ENCODE measurements at regions not wholly inside any gene's neighbourhood (a gene's known extent, or its start where the extent isn't known, plus 50 kb on each side); places are given as distances from the start of the nearest gene placed in this dataset.

DNA sequence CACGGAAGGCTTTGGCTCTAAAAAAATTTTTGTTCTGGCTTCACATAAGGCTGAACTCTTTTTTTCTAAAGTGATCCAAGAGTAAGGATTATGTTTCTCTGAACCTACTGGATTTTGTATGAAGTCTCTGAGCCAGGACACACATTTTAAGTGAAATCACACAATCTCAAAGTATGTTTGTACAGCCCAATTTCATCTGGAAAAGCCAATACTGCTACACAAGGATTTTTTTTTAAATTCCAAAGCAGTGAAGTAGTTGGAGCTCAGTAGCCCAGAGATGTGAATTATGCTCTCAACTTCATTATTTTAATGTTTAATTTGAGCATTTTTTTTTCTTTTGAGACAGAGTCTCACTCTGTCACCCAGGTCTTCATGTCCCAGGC is 243.9 kb downstream of the FAM43A start:
- Histone ChIP-seq H2BK12ac (ENCODE audit: low read length in 2 of 2) (no peak overlapping the region), H3K4ac (ENCODE audit: low read depth in 1 of 2, low read length in 2 of 2) (no peak overlapping the region), H3K79me1 (replicated peaks; ENCODE audit: low read length, poor library complexity, severe bottlenecking) (no peaks in the 10 kb centered on the region), H3K14ac (ENCODE audit: low read length in 2 of 2) (no peak overlapping the region), H3K27me3 (ENCODE audit: control insufficient read depth in 1 of 2, insufficient read depth in 1 of 2, low read length in 2 of 2) (peaks cover 0 to 13% of the 10 kb centered on the region in 2 experiments), H2BK15ac (ENCODE audit: low read depth, poor library complexity, severe bottlenecking) (peak overlapping the region; percentile 55), H2BK5ac (ENCODE audit: low read depth, low read length, poor library complexity, severe bottlenecking) (no peak overlapping the region), H3K4me2 (ENCODE audit: low read length, poor library complexity, severe bottlenecking) (no peak overlapping the region), H2AFZ (ENCODE audit: low read depth, low read length) (no peak overlapping the region), H3K36me3 (ENCODE audit: control insufficient read depth in 1 of 2, insufficient read depth in 2 of 2, low read depth in 1 of 2, low read length in 2 of 2) (no peaks in the 10 kb centered on the region), H3K9ac (ENCODE audit: low read length) (no peak overlapping the region), H2AK5ac (ENCODE audit: low read length, severe bottlenecking) (no peak overlapping the region), H3K4me1 (ENCODE audit: control insufficient read depth, insufficient read depth, low read depth, low read length) (peaks cover 3% of the 10 kb centered on the region), H3K27ac (ENCODE audit: low read length, poor library complexity, severe bottlenecking) (no peak overlapping the region), H4K8ac (ENCODE audit: low read length) (peak overlapping the region; percentile 77), H3K23ac (ENCODE audit: low read length in 2 of 2) (no peak overlapping the region), H4K91ac (ENCODE audit: low read length) (no peak overlapping the region), H3K18ac (ENCODE audit: low read depth in 1 of 2, low read length in 2 of 2) (peak overlapping the region in 1 of 2 experiments; percentile 58), H2BK120ac (ENCODE audit: low read depth, low read length) (no peak overlapping the region), H3K4me3 (ENCODE audit: insufficient read depth in 1 of 2, low read depth in 1 of 2, low read length in 2 of 2) (peak overlapping the region in 1 of 2 experiments; percentile 38), H3K9me3 (ENCODE audit: control insufficient read depth, low read length) (peaks cover 11% of the 10 kb centered on the region)
- 100% methylated on average over 1 of the region's 1 CpG for WGBS
- DNase-seq = no peak

DNA sequence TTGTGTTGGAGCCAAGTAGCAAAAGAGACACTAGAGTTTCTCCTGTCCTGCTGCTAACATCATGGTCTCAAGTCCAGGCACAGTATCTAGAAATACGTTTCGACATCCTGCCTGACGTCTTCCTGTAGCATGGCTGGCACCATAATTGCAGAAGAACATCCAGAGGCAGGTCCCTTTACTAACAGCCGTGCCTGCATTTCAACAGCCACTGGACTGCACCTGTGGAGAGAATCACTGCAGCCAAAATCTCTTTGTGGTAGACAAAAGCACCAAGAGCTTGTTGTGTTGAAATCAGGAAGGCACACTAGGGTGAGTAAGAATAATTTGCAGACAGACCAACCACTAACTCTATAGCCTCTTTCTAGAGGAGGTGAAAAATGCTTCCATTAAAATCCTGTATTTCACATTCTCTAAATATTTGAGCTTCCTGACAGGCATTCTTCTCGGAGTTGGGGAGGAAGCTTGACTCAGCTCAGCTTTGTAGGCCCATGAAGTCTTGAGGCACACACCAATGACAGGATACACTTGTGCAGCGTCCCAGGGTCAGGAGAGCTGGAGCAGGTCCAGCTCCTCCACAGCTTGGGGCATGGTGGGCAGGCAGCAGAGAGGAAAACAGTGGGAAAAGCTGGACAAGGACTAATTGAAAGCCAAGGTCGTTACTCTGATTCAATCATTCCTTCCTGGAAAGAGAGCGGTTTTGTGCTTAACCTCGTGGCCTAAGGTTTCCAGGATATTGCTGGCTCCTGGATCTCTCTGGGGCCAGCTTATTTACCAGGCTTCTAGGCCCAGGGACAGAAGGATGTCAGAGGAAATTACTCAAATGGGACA is 244.9 kb downstream of the FAM43A start:
- H3K18ac ChIP-seq (ENCODE audit: low read depth in 1 of 2, low read length in 2 of 2) = peak overlapping the region in 1 of 2 experiments; percentile 7
- H2AK5ac ChIP-seq (ENCODE audit: low read length, severe bottlenecking) = no peak overlapping the region
- 26% methylated on average over 9 of the region's 9 CpGs for WGBS
- no peak overlapping the region for H2BK120ac ChIP-seq (ENCODE audit: low read depth, low read length)
- peak overlapping the region; percentile 46 for H2AFZ ChIP-seq (ENCODE audit: low read depth, low read length)
- H3K23ac ChIP-seq (ENCODE audit: low read length in 2 of 2) = no peak overlapping the region
- H2BK12ac ChIP-seq (ENCODE audit: low read length in 2 of 2) = peak overlapping the region; percentile 7 to 59
- no peak overlapping the region for H3K14ac ChIP-seq (ENCODE audit: low read length in 2 of 2)
- H3K4ac ChIP-seq (ENCODE audit: low read depth in 1 of 2, low read length in 2 of 2) = peak overlapping the region in 1 of 2 experiments; percentile 69
- peak overlapping the region; percentile 76 for H4K8ac ChIP-seq (ENCODE audit: low read length)
- H3K9ac ChIP-seq (ENCODE audit: low read length) = no peak overlapping the region
- no peak overlapping the region for H3K4me2 ChIP-seq (ENCODE audit: low read length, poor library complexity, severe bottlenecking)
- peaks cover 3% of the 10 kb centered on the region for H3K4me1 ChIP-seq (ENCODE audit: control insufficient read depth, insufficient read depth, low read depth, low read length)
- no peaks in the 10 kb centered on the region for H3K36me3 ChIP-seq (ENCODE audit: control insufficient read depth in 1 of 2, insufficient read depth in 2 of 2, low read depth in 1 of 2, low read length in 2 of 2)
- H3K27me3 ChIP-seq (ENCODE audit: control insufficient read depth in 1 of 2, insufficient read depth in 1 of 2, low read length in 2 of 2) = peaks cover 0 to 9% of the 10 kb centered on the region in 2 experiments
- DNase-seq = peak; percentile 79
- H3K27ac ChIP-seq (ENCODE audit: low read length, poor library complexity, severe bottlenecking) = peak overlapping the region; percentile 28
- no peak overlapping the region for H2BK15ac ChIP-seq (ENCODE audit: low read depth, poor library complexity, severe bottlenecking)
- H3K79me1 ChIP-seq (replicated peaks; ENCODE audit: low read length, poor library complexity, severe bottlenecking) = no peaks in the 10 kb centered on the region
- peak overlapping the region; percentile 43 for H4K91ac ChIP-seq (ENCODE audit: low read length)
- H3K4me3 ChIP-seq (ENCODE audit: insufficient read depth in 1 of 2, low read depth in 1 of 2, low read length in 2 of 2) = no peak overlapping the region
- no peak overlapping the region for H2BK5ac ChIP-seq (ENCODE audit: low read depth, low read length, poor library complexity, severe bottlenecking)
- H3K9me3 ChIP-seq (ENCODE audit: control insufficient read depth, low read length) = peaks cover 11% of the 10 kb centered on the region

DNA sequence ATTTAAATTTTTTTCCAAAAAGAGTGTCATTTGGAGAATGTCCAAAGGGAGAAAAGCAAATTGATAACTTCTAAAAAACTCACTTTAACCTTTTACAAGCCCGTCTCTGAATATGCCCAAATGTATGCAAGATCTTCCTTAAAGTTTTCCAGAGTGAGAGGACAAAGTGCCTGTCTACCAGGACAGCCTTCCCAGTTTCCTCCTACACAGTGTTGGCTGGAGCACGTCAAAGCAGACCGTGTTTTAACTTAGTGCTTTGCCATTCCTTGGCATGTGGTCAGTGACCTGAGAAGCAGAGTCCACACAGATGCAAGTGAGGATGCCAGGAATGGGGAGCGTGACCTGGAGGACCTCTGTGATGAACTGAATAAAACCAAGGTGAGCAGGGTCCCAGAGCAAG is 245.7 kb downstream of the FAM43A start:
- peak overlapping the region in 1 of 2 experiments; percentile 6 for H3K14ac ChIP-seq (ENCODE audit: low read length in 2 of 2)
- no peak overlapping the region for H2BK120ac ChIP-seq (ENCODE audit: low read depth, low read length)
- 89% methylated on average over 4 of the region's 4 CpGs for WGBS
- H3K4me3 ChIP-seq (ENCODE audit: insufficient read depth in 1 of 2, low read depth in 1 of 2, low read length in 2 of 2) = peak overlapping the region in 1 of 2 experiments; percentile 17
- no peaks in the 10 kb centered on the region for H3K36me3 ChIP-seq (ENCODE audit: control insufficient read depth in 1 of 2, insufficient read depth in 2 of 2, low read depth in 1 of 2, low read length in 2 of 2)
- peak overlapping the region in 1 of 2 experiments; percentile 50 for H2BK12ac ChIP-seq (ENCODE audit: low read length in 2 of 2)
- no peak overlapping the region for H3K27ac ChIP-seq (ENCODE audit: low read length, poor library complexity, severe bottlenecking)
- peaks cover 11% of the 10 kb centered on the region for H3K9me3 ChIP-seq (ENCODE audit: control insufficient read depth, low read length)
- H3K79me1 ChIP-seq (replicated peaks; ENCODE audit: low read length, poor library complexity, severe bottlenecking) = no peaks in the 10 kb centered on the region
- no peak overlapping the region for H3K23ac ChIP-seq (ENCODE audit: low read length in 2 of 2)
- H4K91ac ChIP-seq (ENCODE audit: low read length) = no peak overlapping the region
- no peak overlapping the region for H2AFZ ChIP-seq (ENCODE audit: low read depth, low read length)
- peaks cover 2 to 9% of the 10 kb centered on the region in 2 experiments for H3K27me3 ChIP-seq (ENCODE audit: control insufficient read depth in 1 of 2, insufficient read depth in 1 of 2, low read length in 2 of 2)
- no peak overlapping the region for H2BK15ac ChIP-seq (ENCODE audit: low read depth, poor library complexity, severe bottlenecking)
- H3K4me2 ChIP-seq (ENCODE audit: low read length, poor library complexity, severe bottlenecking) = no peak overlapping the region
- H2AK5ac ChIP-seq (ENCODE audit: low read length, severe bottlenecking) = no peak overlapping the region
- peak overlapping the region in 1 of 2 experiments; percentile 47 for H3K4ac ChIP-seq (ENCODE audit: low read depth in 1 of 2, low read length in 2 of 2)
- H2BK5ac ChIP-seq (ENCODE audit: low read depth, low read length, poor library complexity, severe bottlenecking) = no peak overlapping the region
- peak overlapping the region; percentile 6 to 88 for H3K18ac ChIP-seq (ENCODE audit: low read depth in 1 of 2, low read length in 2 of 2)
- no peak overlapping the region for H3K9ac ChIP-seq (ENCODE audit: low read length)
- DNase-seq = peak; percentile 13
- H4K8ac ChIP-seq (ENCODE audit: low read length) = no peak overlapping the region
- peaks cover 3% of the 10 kb centered on the region for H3K4me1 ChIP-seq (ENCODE audit: control insufficient read depth, insufficient read depth, low read depth, low read length)

DNA sequence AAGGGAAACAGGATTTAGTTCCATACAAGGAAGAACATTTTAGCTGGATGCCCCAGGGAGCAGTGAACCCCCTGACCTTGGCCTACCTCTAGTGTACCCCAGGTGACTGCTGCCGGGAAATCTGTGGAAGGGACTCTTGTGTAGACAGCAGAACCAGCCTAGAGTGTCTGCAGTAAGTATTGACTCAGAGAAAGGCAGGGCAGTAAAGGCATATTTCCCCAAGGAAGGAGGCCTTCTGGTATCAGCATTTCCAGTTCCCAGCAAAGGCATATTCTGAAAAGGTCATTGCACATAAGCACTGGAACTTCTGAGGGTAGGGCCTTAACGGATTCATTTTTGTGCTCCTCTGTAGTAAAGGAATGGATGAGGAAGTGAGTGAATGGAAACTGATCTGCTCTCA is 246.2 kb downstream of the FAM43A start:
- 89% methylated on average over 2 of the region's 2 CpGs for WGBS
- Histone ChIP-seq H3K4ac (ENCODE audit: low read depth in 1 of 2, low read length in 2 of 2) (no peak overlapping the region), H3K23ac (ENCODE audit: low read length in 2 of 2) (no peak overlapping the region), H3K4me3 (ENCODE audit: insufficient read depth in 1 of 2, low read depth in 1 of 2, low read length in 2 of 2) (no peak overlapping the region), H2BK5ac (ENCODE audit: low read depth, low read length, poor library complexity, severe bottlenecking) (no peak overlapping the region), H3K9ac (ENCODE audit: low read length) (no peak overlapping the region), H2BK120ac (ENCODE audit: low read depth, low read length) (no peak overlapping the region), H3K27me3 (ENCODE audit: control insufficient read depth in 1 of 2, insufficient read depth in 1 of 2, low read length in 2 of 2) (peaks cover 6 to 9% of the 10 kb centered on the region in 2 experiments), H3K14ac (ENCODE audit: low read length in 2 of 2) (no peak overlapping the region), H3K4me1 (ENCODE audit: control insufficient read depth, insufficient read depth, low read depth, low read length) (peaks cover 3% of the 10 kb centered on the region), H3K79me1 (replicated peaks; ENCODE audit: low read length, poor library complexity, severe bottlenecking) (no peaks in the 10 kb centered on the region), H2AK5ac (ENCODE audit: low read length, severe bottlenecking) (no peak overlapping the region), H2AFZ (ENCODE audit: low read depth, low read length) (no peak overlapping the region), H2BK15ac (ENCODE audit: low read depth, poor library complexity, severe bottlenecking) (no peak overlapping the region), H3K9me3 (ENCODE audit: control insufficient read depth, low read length) (peaks cover 11% of the 10 kb centered on the region), H4K91ac (ENCODE audit: low read length) (no peak overlapping the region), H3K18ac (ENCODE audit: low read depth in 1 of 2, low read length in 2 of 2) (no peak overlapping the region), H3K27ac (ENCODE audit: low read length, poor library complexity, severe bottlenecking) (no peak overlapping the region), H3K4me2 (ENCODE audit: low read length, poor library complexity, severe bottlenecking) (no peak overlapping the region), H3K36me3 (ENCODE audit: control insufficient read depth in 1 of 2, insufficient read depth in 2 of 2, low read depth in 1 of 2, low read length in 2 of 2) (no peaks in the 10 kb centered on the region), H2BK12ac (ENCODE audit: low read length in 2 of 2) (peak overlapping the region in 1 of 2 experiments; percentile 33), H4K8ac (ENCODE audit: low read length) (no peak overlapping the region)
- no peak for DNase-seq

All from mesenchymal stem cell (in vitro differentiated cells and primary cell).